ENCODE measurements at regions not wholly inside any gene's neighbourhood (a gene's known extent, or its start where the extent isn't known, plus 50 kb on each side); places are given as distances from the start of the nearest gene placed in this dataset.
A peak's percentile ranks its signal among the peaks of the same experiment; 100 is the strongest.

DNA sequence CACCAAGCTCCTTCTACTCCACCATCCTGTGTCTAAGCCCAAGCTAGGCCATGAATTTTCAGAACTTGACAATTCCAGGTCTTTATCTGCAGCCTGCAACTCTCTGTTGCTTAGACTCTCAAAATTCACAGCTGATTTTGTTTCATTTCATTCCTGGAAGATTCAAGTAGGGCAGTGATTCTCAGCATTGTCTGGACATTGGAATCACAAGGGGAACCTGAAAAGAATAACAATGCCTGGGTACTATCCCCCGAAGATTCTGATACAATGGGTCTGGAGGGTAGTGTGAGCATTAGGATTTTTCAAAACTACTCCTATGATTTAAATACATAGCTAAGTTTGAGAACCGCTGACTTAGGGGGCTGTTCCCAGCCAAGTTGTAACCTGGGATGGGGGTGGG lies 534.7 kb upstream of the IL12A start:
- CTCF ChIA-PET = no interaction called here
- peaks cover 1% of the 10 kb centered on the region for H3K9me3 Mint-ChIP-seq
- no peak overlapping the region for H3K4me3 Mint-ChIP-seq
- intact Hi-C loops (cut with micrococcal nuclease) = no loop called here
- no peak for DNase-seq
- H3K27me3 Mint-ChIP-seq (ENCODE audit: low read depth) = no peaks in the 10 kb centered on the region
- H3K27ac Mint-ChIP-seq = no peak overlapping the region
- H3K36me3 Mint-ChIP-seq (ENCODE audit: low read depth) = no peaks in the 10 kb centered on the region
- no peaks in the 10 kb centered on the region for H3K4me1 Mint-ChIP-seq (ENCODE audit: low read depth)

- Mint-ChIP-seq H3K4me3 (no peak overlapping the region), H3K36me3 (ENCODE audit: low read depth) (no peaks in the 10 kb centered on the region), H3K4me1 (ENCODE audit: low read depth) (no peaks in the 10 kb centered on the region), H3K27me3 (ENCODE audit: low read depth) (no peaks in the 10 kb centered on the region), H3K9me3 (peaks cover 1% of the 10 kb centered on the region), H3K27ac (no peak overlapping the region)
- CTCF ChIA-PET = no interaction called here
- no peak for DNase-seq
- intact Hi-C loops (cut with micrococcal nuclease) = no loop called here
Observed at GRCh38 chr3:159455741-159456181, 532.9 kb upstream of the IL12A start.

GRCh38 chr3:159458010-159458409 lies 530.6 kb upstream of the IL12A start:
- Mint-ChIP-seq H3K4me1 (ENCODE audit: low read depth) (no peaks in the 10 kb centered on the region), H3K27me3 (ENCODE audit: low read depth) (peaks cover 3% of the 10 kb centered on the region), H3K4me3 (no peak overlapping the region), H3K27ac (no peak overlapping the region), H3K36me3 (ENCODE audit: low read depth) (no peaks in the 10 kb centered on the region), H3K9me3 (peaks cover 3% of the 10 kb centered on the region)
- intact Hi-C loops (cut with micrococcal nuclease) = no loop called here
- DNase-seq = no peak
- CTCF ChIA-PET = no interaction called here

DNA sequence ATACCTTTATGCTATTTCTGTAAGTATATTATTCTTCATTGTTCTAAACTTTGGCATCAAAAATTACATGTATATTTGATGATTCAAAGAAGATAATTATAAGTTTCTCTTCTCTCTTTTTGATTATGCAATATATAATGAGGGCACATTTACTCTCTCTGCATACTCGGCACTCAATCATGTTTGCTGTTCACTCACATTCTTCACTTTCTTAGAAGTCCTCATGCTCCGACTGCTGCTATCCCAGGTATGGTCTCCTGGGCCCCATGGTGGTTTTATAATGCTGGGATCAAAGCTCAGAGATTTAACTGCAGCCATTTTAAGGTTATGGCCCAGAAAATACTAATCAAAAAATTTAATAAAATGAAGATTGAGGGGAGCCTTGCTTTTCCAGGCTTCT lies 529.7 kb upstream of the IL12A start:
- CTCF ChIA-PET = no interaction called here

DNA sequence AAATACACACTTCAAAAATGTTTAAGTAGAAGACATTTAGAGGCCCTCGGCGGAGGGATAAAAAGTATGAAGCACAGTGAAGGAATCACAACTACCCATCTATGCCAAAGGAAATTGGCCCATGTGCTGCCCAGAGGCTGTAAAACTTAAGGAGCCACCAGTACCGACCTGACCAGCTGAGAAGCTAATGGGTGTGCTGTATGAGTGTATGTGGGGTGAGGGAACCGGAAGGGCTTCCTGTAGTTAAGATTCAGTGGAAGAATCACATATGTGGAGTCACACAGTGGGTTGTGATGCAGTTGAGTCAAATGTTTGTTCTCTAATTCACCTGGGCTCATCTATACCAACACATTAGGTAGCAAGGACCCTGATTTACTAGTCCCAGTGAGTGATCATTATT lies 516.0 kb upstream of the IL12A start:
- no peak overlapping the region for H3K4me3 Mint-ChIP-seq
- no peaks in the 10 kb centered on the region for H3K36me3 Mint-ChIP-seq (ENCODE audit: low read depth)
- no peaks in the 10 kb centered on the region for H3K4me1 Mint-ChIP-seq (ENCODE audit: low read depth)
- intact Hi-C loops (cut with micrococcal nuclease) = no loop called here
- CTCF ChIA-PET = interaction anchor here (0.5 kb wide), 1 partner anchor 1979 kb away, joined by 3 read pairs; no protein-coding TSS in a partner anchor
- DNase-seq = no peak
- peaks cover 6% of the 10 kb centered on the region for H3K9me3 Mint-ChIP-seq
- no peak overlapping the region for H3K27ac Mint-ChIP-seq
- no peaks in the 10 kb centered on the region for H3K27me3 Mint-ChIP-seq (ENCODE audit: low read depth)

More for the DNA sequence above, 529.7 kb upstream of the IL12A start:
- intact Hi-C loops (cut with micrococcal nuclease) = no loop called here
- H3K4me1 Mint-ChIP-seq (ENCODE audit: low read depth) = no peaks in the 10 kb centered on the region
- H3K4me3 Mint-ChIP-seq = no peak overlapping the region
- no peak for DNase-seq
- no peak overlapping the region for H3K27ac Mint-ChIP-seq
- no peaks in the 10 kb centered on the region for H3K36me3 Mint-ChIP-seq (ENCODE audit: low read depth)
- peaks cover 3% of the 10 kb centered on the region for H3K27me3 Mint-ChIP-seq (ENCODE audit: low read depth)
- peaks cover 3% of the 10 kb centered on the region for H3K9me3 Mint-ChIP-seq

- intact Hi-C loops (cut with micrococcal nuclease) = no loop called here
- H3K27ac Mint-ChIP-seq = no peak overlapping the region
- CTCF ChIA-PET = no interaction called here
- no peaks in the 10 kb centered on the region for H3K4me1 Mint-ChIP-seq (ENCODE audit: low read depth)
- H3K4me3 Mint-ChIP-seq = no peak overlapping the region
- no peaks in the 10 kb centered on the region for H3K36me3 Mint-ChIP-seq (ENCODE audit: low read depth)
- DNase-seq = no peak
- peaks cover 7% of the 10 kb centered on the region for H3K9me3 Mint-ChIP-seq
- H3K27me3 Mint-ChIP-seq (ENCODE audit: low read depth) = no peaks in the 10 kb centered on the region
Observed at GRCh38 chr3:159473206-159473605, 515.4 kb upstream of the IL12A start.

GRCh38 chr3:159480046-159480445 lies 508.6 kb upstream of the IL12A start:
- CTCF ChIA-PET = no interaction called here
- Mint-ChIP-seq H3K9me3 (peaks cover 10% of the 10 kb centered on the region), H3K36me3 (ENCODE audit: low read depth) (no peaks in the 10 kb centered on the region), H3K4me3 (no peak overlapping the region), H3K4me1 (ENCODE audit: low read depth) (no peaks in the 10 kb centered on the region), H3K27me3 (ENCODE audit: low read depth) (no peaks in the 10 kb centered on the region), H3K27ac (no peak overlapping the region)
- intact Hi-C loops (cut with micrococcal nuclease) = no loop called here
- no peak for DNase-seq

- H3K4me3 Mint-ChIP-seq = no peak overlapping the region
- H3K36me3 Mint-ChIP-seq (ENCODE audit: low read depth) = no peaks in the 10 kb centered on the region
- H3K27ac Mint-ChIP-seq = no peak overlapping the region
- no peaks in the 10 kb centered on the region for H3K4me1 Mint-ChIP-seq (ENCODE audit: low read depth)
- peaks cover 8% of the 10 kb centered on the region for H3K9me3 Mint-ChIP-seq
- no peaks in the 10 kb centered on the region for H3K27me3 Mint-ChIP-seq (ENCODE audit: low read depth)
- intact Hi-C loops (cut with micrococcal nuclease) = no loop called here
- CTCF ChIA-PET = interaction anchor here (0.6 kb wide), 1 partner anchor 928 kb away, joined by 3 read pairs; no protein-coding TSS in a partner anchor
- no peak for DNase-seq
Observed at GRCh38 chr3:159482241-159482993, 506.2 kb upstream of the IL12A start.

DNA sequence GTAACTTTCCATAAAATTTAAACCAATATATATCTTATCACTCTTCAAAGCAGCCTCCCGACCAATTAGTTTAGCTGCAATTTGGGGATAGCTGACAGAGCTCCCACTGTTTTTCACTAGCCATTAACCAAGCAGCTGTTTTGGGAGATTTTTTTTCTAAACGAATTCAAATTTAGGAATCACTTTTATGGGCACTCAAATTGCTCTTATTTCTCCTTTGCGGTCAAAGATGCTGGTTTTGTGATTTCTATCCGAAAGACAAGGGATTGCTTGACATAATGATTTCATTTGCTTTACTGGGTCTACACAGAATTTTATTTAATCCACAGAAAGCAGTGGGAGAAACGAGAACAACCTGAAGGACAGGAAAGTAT lies 505.7 kb upstream of the IL12A start:
- CTCF ChIA-PET = no interaction called here
- H3K9me3 Mint-ChIP-seq = peaks cover 6% of the 10 kb centered on the region
- no peaks in the 10 kb centered on the region for H3K36me3 Mint-ChIP-seq (ENCODE audit: low read depth)
- intact Hi-C loops (cut with micrococcal nuclease) = no loop called here
- DNase-seq = no peak
- H3K27me3 Mint-ChIP-seq (ENCODE audit: low read depth) = no peaks in the 10 kb centered on the region
- no peak overlapping the region for H3K4me3 Mint-ChIP-seq
- no peak overlapping the region for H3K27ac Mint-ChIP-seq
- no peaks in the 10 kb centered on the region for H3K4me1 Mint-ChIP-seq (ENCODE audit: low read depth)

- peak; percentile 5 for DNase-seq
- H3K4me1 Mint-ChIP-seq (ENCODE audit: low read depth) = no peaks in the 10 kb centered on the region
- H3K27me3 Mint-ChIP-seq (ENCODE audit: low read depth) = no peaks in the 10 kb centered on the region
- intact Hi-C loops (cut with micrococcal nuclease) = no loop called here
- CTCF ChIA-PET = no interaction called here
- H3K4me3 Mint-ChIP-seq = no peak overlapping the region
- no peaks in the 10 kb centered on the region for H3K36me3 Mint-ChIP-seq (ENCODE audit: low read depth)
- no peak overlapping the region for H3K27ac Mint-ChIP-seq
- H3K9me3 Mint-ChIP-seq = peaks cover 6% of the 10 kb centered on the region
Observed at GRCh38 chr3:159486580-159486979, 502.1 kb upstream of the IL12A start.

GRCh38 chr3:159487304-159487703 lies 501.3 kb upstream of the IL12A start:
- no peak overlapping the region for H3K27ac Mint-ChIP-seq
- H3K4me3 Mint-ChIP-seq = no peak overlapping the region
- no peak for DNase-seq
- CTCF ChIA-PET = no interaction called here
- H3K36me3 Mint-ChIP-seq (ENCODE audit: low read depth) = no peaks in the 10 kb centered on the region
- H3K27me3 Mint-ChIP-seq (ENCODE audit: low read depth) = no peaks in the 10 kb centered on the region
- intact Hi-C loops (cut with micrococcal nuclease) = no loop called here
- peaks cover 6% of the 10 kb centered on the region for H3K9me3 Mint-ChIP-seq
- no peaks in the 10 kb centered on the region for H3K4me1 Mint-ChIP-seq (ENCODE audit: low read depth)

- H3K27me3 Mint-ChIP-seq (ENCODE audit: low read depth) = no peaks in the 10 kb centered on the region
- no peaks in the 10 kb centered on the region for H3K4me1 Mint-ChIP-seq (ENCODE audit: low read depth)
- peaks cover 6% of the 10 kb centered on the region for H3K9me3 Mint-ChIP-seq
- H3K4me3 Mint-ChIP-seq = no peak overlapping the region
- CTCF ChIA-PET = no interaction called here
- no peaks in the 10 kb centered on the region for H3K36me3 Mint-ChIP-seq (ENCODE audit: low read depth)
- intact Hi-C loops (cut with micrococcal nuclease) = no loop called here
- H3K27ac Mint-ChIP-seq = no peak overlapping the region
- no peak for DNase-seq
Observed at GRCh38 chr3:159488602-159489001, 500.0 kb upstream of the IL12A start.

DNA sequence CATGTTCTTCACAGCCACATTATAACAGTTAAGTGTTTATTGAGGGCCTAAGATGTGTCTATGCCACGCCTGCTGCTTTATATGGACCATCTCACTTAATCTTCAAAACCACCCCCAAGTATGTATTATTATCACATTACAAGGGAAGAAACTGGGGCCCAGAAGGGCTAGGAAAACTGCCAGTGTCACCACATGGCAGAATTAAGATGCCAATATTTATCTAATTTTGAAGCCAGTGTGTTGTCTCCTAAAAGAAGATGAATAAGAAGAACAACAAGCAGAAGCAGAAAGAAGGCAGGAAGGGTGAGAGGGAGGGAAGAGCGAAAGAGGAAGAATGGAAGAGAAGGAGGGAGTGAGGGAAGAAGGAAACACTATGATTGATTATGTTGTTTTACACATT lies 491.3 kb upstream of the IL12A start:
- H3K9me3 Mint-ChIP-seq = no peaks in the 10 kb centered on the region
- intact Hi-C loops (cut with micrococcal nuclease) = no loop called here
- H3K27me3 Mint-ChIP-seq (ENCODE audit: low read depth) = no peaks in the 10 kb centered on the region
- no peak for DNase-seq
- no peaks in the 10 kb centered on the region for H3K36me3 Mint-ChIP-seq (ENCODE audit: low read depth)
- H3K4me3 Mint-ChIP-seq = no peak overlapping the region
- no peak overlapping the region for H3K27ac Mint-ChIP-seq
- CTCF ChIA-PET = no interaction called here
- H3K4me1 Mint-ChIP-seq (ENCODE audit: low read depth) = no peaks in the 10 kb centered on the region
